Bone marrow (tissue), 2 donors: ENCODE measurements at regions not wholly inside any gene's neighbourhood (a gene's known extent, or its start where the extent isn't known, plus 50 kb on each side); places are given as distances from the start of the nearest gene placed in this dataset.
A peak's percentile ranks its signal among the peaks of the same experiment; 100 is the strongest.

ENCODE experiments used
- DNase-seq, 2 donors: peaks; one replicate each; lab custom pipeline; 2025; lab: John Stamatoyannopoulos, UW

- no peak for DNase-seq
These were observed 164.7 kb downstream of the GNAT3 start for GRCh38 chr7:80347173-80347572.

- no peak for DNase-seq
These were observed 165.2 kb downstream of the GNAT3 start for GRCh38 chr7:80346704-80347103.

DNA sequence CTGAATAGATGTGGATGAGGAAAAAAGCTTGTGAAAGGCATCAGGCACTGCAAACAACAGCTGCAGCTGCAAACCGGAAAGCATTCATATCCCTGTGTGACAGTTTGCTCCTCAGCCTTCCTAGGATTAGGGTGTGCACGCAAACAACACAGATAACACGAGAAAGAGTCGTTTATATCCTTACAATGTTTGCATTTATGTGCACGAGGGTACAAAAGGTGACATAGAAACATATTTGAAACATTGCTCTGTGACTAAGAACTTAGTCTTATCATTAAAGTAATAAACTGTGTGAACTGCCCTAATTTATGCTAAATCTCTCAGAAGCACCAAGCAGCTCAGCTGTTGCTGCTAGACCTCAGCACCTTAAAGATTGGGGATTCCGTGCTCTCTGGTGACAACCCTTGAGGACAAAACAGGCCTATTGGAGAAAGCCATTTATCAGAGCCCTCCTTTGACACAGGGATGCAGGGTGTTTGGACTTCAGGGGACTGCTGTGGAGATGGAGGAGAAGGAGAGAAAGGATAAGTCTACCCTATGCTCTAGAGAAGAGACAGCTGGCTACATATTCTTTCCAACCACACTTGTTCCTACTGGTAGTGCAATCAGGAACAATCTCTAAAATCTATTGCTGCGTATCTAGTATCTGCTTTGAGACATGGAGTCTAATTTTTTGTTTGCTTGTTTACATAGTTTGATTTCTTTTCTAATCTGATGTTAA lies 176.2 kb downstream of the GNAT3 start:
- DNase-seq, result peak in 1 of 2 donors; percentile 32

DNA sequence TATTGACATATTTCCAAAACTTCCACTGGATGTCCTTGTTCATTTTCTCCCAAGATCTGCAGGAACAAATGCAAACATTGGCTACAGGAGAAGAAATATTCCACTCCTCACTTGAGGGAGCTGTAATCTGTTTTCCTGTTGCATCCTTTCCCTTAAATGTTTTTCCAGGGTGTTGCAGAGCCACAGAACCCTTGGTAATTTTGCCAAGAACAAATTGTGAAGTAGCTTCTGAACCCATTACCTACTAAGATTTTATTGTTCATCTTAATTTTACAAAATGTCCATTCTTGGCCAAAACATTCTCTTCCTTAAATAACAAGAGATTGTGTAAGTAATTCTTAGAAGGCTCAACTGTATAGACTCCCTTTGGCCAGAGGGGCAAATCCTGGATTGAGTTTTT lies 177.0 kb downstream of the GNAT3 start:
- no peak for DNase-seq

- no peak for DNase-seq
These were observed 177.7 kb downstream of the GNAT3 start for GRCh38 chr7:80334196-80334595.

DNA sequence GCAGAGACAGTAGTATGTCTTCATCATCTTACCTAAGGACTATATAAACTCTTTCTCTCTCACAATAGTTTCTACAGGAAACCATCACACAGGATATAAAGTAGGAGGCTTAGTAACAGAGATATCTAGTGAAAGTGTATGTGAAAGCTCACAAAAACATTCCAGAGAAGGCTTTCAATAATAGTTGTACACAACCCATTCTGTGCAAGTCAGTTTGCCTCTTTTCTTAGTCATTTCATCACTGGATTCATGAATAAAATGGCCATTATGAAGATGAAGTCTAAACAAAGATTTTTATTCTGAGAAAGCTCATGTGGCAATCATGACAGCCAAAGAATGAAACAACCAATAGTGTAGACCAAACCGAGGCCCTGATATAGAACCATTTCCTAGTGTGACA lies 178.8 kb downstream of the GNAT3 start:
- DNase-seq, result no peak

- DNase-seq, result no peak
These were observed 181.4 kb downstream of the GNAT3 start for GRCh38 chr7:80330434-80330833.

GRCh38 chr7:80324032-80324431 lies 187.8 kb downstream of the GNAT3 start:
- DNase-seq, result no peak

GRCh38 chr7:80319461-80319860 lies 184.8 kb downstream of the GNAI1 start:
- DNase-seq, result no peak

DNA sequence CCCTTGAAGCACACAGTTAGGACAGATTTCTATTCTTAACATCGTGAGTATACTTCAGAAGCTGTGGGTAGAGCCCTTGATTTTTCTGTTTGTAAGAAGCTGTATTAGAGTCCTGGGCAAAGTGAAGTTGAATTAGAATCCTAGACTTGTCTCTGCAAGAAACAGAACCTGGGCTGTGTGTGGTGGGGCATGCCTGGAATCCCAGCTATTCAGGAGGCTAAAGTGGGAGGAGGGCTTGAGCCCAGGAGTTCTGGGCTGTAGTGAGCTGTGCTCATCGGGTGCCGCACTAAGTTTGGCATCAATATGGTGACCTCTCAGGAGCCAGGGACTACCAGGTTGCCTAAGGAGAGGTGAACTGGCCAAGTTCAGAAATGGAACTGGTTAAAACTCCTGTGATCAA lies 183.4 kb downstream of the GNAI1 start:
- no peak for DNase-seq

DNA sequence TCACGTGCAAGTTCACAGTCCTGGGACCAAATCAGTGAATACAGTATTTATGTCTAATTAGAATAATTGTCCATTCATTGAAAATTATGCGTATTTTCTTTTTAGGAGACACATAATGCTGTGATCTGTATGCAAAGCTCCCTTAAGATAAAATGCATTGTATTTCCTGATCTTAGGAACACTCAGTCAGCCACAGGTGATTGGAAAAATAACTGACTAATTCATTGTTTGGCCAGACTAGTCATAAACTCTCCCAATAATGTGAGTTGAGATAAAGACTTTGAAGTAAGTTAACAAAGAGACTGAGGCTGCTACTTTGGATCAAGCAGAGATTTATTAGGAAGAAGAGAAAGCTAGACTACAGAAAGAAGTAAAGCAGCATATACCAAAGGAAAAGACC lies 182.2 kb downstream of the GNAI1 start:
- no peak for DNase-seq

DNA sequence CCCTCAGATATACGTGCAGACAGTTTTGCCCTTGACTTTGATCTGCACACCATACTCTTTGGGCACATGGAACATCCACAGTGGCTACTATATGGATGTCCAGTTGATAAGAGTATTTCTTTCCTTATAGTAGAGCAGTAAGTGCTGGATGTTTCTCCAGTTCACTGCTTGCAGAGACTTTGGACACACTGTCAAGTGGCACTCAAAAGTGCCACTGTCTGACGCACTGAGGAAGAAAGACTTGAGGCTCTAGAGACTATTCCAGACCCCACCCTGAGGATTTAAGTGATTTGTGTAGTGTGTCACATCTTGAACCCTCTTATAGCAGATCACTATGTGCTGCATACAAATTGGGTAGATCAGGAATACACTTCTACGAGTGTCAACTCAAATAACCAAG lies 179.1 kb downstream of the GNAI1 start:
- no peak for DNase-seq

GRCh38 chr7:80313067-80313626 lies 178.5 kb downstream of the GNAI1 start:
- DNase-seq, result no peak

- no peak for DNase-seq
These were observed 177.6 kb downstream of the GNAI1 start for GRCh38 chr7:80312139-80312661.

- DNase-seq, result no peak
These were observed 176.7 kb downstream of the GNAI1 start for GRCh38 chr7:80311313-80311712.

GRCh38 chr7:80309971-80310549 lies 175.4 kb downstream of the GNAI1 start:
- DNase-seq, result no peak

GRCh38 chr7:80309377-80309776 lies 174.7 kb downstream of the GNAI1 start:
- DNase-seq, result no peak

GRCh38 chr7:80307227-80307856 lies 172.7 kb downstream of the GNAI1 start:
- no peak for DNase-seq

DNA sequence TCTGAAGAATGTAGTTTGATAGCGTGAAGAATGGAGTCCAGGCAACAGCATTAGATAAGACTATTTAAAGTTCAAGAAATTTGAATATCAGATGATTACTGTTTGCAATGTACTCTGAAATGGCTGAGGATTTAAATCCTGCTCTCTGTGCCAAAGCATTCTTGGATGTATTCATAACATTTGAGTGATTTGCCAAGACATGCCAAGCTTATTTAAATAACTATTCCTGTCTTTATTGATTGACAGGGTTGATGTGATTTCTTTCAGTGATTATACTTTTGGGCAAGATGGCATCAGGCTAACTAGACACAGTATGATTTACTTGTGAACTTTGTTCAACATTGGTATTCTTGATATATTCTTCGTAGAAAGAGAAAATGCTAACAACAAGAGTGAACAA lies 168.7 kb downstream of the GNAI1 start:
- DNase-seq, result no peak

DNA sequence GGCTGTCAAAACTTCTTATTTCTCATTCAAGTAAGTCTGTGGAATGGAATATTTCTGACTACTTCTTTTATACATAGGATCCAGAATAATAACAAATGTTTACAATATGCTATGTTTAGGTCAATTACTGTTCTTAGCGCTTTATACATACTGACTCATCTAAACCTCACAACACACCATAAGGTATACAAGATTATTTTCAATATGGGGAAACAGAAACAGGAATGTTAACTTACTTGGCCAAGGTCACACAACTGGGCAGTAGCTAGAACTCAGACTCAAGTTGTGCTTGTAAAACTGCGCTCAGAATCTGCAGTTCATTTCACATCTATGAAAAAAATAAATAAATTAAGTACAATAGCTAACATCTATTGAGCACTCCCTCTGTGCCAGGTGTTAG lies 168.0 kb downstream of the GNAI1 start:
- DNase-seq, result no peak

- no peak for DNase-seq
These were observed 167.4 kb downstream of the GNAI1 start for GRCh38 chr7:80302078-80302477.

- no peak for DNase-seq
These were observed 163.6 kb downstream of the GNAI1 start for GRCh38 chr7:80298201-80298600.

DNA sequence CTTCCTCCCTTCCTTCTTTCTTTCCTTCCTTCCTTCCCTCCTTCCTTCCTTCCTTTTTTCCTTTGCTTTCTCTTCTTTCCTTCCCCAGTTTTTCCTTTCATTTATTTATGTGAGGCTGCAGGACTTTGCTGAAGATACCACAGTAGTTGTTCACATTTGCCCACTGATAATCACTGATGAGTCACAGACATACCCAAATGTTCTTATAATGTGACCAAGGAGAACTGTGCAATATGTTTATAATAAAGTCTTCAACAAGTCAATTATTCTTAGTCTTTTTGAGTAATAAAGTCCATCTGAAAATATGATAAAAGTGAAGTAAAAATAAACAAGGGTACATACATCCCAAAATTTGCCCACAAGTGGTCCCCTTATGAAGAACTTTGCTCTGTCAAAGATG lies 159.7 kb downstream of the GNAI1 start:
- DNase-seq, result no peak
